ENCODE measurements at regions not wholly inside any gene's neighbourhood (a gene's known extent, or its start where the extent isn't known, plus 50 kb on each side); places are given as distances from the start of the nearest gene placed in this dataset.
"Not testable (repeated sequence)": the region's sequence is repeated elsewhere in the genome, so short reads cannot be mapped to it uniquely, and the experiment has no call there.

DNA sequence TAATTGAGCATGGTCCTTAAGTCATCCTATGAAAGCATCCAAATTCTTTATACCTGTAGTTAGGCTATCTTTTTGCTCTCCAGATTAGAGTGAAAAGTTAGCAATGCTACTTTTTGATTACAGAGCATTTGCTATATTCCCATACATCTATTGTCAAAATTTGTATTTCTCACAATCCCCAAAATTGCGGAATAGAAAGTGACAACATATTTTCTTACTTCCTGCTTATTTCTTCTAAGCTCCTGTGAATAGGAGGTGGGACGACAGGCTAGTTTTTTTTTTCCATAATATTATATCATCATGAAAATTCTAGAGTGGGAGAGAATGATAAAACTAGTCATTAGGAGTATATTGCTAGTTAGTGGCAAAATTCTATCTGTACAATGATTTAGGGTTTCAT, 264.0 kb upstream of the DPYD start:
- no peak for DNase-seq

DNA sequence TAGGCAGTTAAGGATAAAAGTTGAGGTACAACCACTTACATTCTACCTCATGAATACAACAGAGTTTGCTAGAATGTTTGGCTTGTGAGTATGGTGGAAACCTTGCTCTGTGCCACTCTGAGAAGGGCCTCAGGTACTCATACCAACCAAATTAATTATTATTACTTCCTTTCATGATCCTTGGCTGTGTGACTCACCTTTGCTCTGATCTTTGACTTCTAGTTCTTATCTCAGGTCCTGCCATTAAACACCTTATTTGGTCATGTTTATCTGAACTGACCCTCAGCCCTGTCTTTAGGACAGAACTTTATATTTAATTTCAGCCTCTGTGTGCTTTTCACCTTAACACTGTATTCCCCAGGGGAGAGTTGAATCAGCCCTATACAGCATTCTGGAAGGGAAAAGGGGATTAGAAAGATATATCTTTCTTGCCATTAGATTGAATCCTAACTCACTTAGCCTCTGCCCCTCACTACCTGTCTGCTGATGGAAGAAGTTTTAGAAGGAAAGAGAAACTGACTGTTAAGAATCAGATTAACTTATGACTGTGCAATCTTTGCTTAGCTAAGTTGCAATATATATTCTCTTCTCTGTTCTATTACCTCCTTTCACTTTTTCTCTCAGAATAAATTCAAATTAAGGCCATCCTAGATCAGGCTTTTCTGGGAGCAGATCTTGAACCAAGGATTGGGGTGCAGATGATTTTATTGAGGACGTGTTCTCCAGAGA, 260.4 kb upstream of the DPYD start:
- no peak for DNase-seq

DNA sequence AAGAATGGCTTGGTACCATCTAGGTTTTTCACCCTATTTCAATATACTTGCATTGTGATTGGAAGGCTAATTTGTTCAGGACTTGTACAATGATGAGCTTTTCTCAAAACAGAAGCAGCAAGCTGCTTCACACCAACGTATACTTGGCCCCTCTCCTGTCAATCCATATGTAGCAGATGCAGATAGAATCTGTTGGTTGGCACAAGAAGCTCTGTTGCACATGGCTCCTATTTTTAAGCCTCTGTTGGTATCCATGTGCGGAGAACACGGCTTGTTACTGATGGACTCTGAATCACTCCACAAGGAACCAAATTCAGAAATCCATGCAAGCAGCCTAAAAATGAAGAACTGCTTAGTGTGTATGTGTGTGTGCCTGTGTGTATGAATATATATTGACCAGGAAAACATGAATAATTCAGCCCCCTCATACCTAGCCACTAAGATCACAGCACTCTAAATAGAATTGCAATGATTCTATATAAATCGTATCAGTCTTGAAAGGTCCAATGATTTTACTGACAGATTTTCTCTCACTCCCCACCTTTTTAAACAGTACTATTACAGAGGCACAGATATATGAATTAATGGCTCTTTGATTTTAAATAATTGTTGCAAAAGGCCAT, 258.4 kb upstream of the DPYD start:
- no peak for DNase-seq

DNA sequence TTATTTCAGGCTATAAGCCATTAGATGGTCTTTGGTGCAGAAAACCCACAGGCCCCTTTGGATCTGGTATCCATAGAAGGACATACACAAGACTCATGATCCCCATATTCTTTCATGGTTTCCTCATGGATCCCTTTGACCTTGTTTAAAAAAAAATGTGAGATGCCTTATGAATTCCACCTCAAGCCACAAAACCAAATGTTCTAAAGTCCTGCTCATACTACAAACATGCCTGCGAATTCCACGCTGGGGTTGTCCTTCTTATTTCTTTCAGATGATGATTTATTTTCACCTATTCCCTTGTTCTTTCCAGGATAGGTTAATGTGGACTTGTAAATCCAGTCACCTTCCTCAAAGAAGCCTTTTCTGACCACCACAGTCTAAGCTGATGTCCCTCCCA, 256.9 kb upstream of the DPYD start:
- DNase-seq = no peak

DNA sequence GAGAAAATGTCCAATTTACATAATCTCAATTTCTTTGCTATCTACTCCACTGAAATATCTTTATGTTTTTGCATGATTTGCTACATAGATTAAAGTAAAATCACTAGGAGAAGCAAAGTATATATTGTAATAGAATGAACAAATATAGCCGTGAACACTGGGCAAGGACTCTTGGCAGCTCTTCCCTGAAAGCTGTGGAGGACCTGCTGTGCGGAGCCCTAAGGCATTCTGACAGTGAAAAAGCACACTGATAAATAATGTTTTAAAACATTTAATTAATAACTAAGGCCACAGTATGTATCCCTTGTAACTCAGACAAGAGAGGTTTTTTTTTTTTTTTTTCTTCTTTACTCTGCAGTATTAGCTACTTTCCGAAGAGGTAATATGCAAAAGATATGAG, 256.1 kb upstream of the DPYD start:
- DNase-seq = no peak

DNA sequence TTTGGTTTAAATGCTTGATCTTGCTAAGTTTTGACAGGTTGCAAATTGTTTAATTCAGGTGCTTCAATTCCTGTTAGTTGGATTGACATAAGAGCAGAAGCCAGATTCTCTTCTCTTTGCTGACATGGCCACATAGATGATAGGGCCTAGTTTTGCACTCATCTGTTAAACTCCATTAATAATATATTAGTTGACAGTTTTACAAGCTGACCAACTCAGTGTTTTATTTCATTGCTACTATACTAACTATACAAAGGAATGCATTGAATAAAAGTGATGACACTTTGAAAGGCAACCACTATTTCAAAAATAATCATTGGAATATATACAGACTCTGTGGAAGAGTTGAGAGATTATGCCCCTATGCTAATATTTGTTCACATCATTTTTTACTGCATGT, 255.6 kb upstream of the DPYD start:
- no peak for DNase-seq

DNA sequence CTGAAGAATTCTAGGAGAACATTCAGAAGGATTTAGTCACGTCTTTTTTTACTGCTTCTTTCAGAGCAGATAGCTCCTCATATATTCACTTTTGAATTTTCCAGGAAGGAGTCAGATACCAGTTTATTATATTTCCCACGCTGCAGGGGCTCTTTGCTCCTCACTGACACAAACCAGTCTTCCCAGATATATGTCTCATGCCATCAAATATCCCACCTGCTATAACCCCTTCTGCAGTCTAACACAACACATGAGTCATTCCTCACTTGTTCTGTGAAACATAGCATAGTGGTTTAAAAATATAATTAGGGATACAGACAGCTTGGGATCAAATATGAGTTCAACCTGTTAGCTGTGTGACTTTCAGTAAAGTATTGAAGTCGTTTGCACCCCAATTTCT, 251.7 kb upstream of the DPYD start:
- no peak for DNase-seq

DNA sequence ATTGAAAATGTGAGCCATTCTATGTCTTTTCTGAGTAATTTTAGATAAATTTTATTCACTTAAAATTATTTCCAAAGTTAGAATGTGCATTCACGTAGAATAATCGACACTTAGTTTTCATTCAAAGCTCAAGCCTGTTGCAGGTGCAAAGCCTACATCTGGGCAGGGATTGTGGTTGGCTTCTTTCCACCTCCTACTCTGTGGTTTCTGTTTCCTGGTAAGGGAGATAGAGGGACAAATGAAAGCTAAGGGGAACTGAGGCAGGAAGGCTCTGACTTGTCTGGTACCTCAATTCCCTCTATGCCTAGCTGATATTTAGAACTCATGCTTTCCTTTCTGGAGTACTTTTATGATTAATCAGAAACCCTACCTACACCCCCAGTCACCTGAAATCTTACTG, 251.2 kb upstream of the DPYD start:
- no peak for DNase-seq

DNA sequence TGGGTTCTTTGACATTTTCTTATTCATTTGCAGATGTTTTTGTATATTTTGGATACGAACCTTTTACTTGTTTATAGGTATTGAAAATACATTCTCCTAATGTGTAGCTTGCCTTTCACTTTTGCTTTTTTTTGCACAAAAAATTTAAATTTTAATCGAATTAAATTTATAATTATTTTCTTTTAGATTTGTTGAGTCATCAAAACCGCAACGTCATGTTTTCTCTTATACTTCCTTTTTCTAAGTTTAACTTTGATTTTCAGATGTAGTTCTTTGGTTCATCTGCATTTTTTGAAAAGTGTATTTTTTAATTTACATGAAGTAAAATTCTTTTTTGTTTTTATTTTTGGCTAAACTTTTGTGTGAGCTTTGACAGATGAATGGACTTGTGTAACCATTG, 243.7 kb upstream of the DPYD start:
- no peak for DNase-seq

DNA sequence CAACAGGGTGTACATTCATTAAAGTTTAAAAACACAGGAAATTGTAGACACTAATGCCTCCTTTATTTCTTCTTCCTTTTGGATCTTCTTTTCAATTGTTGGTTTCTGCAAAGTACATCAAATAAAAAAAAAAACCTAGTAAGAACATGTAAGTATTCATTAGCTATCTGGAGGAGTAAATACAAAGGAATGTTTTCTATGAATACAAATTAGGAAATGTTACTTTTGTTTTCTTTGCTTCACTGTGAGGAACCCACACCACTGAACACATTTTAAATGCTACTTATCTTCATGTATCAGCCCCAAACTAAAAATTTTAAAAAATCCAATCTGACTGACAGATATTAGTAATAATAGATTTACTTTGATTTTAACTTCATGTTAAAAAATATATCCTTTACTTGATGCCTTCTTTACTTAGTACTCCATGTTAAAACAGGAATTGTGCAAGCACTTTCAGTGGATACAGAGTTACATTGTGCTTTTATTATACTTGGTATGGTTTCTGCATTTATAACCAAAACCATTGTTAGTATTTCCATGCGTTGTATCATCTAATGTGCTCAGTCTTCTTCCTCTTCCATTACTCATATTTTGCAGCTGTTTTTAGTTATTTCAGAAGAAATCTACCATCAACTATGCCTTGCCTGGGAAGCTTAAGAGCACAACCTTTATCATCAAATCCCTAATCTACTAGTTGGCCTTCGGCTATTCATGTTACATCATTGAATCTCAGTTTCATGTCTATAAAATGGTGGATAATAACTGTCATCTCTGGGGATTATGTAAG, 236.9 kb upstream of the DPYD start:
- no peak for DNase-seq

DNA sequence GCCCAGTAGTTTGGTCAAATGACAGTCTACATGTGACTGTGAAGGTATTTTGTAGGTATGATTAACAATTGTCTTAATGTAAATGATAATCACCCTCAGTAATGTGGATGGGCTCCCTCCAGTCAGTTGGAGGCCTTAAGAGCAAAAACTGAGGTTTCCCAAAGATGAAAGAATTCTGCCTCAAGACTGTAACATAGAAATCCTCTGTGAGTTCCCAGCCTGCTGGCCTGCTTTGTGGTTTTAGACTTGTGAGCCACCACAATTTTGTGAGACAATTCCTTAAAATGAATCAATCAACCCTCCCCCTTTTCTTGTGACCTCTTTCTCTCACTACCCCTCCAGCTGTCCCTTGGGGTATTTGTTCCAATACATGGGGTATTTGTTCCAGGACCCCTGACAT, 226.4 kb upstream of the DPYD start:
- no peak for DNase-seq

DNA sequence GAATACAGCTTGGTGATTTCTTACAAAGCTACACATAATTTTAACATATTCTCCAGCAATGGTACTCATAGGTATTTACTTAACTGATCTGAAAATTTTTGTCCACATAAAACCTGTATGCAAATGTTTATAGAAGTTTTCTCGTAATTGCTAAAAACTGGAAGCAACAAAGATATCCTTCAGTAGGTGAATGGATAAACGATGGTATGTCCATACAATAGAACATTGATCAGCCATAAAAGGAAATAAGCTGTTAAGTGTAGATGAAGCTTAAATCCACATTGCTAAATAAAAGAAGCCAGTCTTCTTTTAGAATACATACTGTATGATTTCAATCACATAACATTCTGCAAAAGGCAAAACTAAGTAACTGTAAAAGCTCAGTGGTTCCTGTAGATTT, 224.8 kb upstream of the DPYD start:
- DNase-seq = no peak

DNA sequence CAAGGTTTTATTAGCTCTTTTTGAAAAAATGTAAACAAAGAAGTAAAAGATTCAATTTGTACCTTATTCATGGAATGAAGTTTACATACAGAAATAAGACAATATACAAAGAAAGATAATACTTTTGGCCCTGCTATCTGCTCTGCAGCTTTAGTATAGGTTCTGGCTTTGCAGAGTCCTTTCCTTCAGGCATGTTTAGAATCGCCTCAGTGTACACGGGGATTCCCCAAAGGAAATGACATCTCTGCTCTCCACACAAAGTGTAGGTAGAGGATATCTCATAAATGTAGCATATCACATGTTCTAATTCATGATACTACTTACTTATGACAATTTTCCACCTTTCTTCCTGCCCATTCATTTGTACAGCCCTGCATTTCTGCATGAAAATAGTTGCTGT, 222.6 kb upstream of the DPYD start:
- no peak for DNase-seq

DNA sequence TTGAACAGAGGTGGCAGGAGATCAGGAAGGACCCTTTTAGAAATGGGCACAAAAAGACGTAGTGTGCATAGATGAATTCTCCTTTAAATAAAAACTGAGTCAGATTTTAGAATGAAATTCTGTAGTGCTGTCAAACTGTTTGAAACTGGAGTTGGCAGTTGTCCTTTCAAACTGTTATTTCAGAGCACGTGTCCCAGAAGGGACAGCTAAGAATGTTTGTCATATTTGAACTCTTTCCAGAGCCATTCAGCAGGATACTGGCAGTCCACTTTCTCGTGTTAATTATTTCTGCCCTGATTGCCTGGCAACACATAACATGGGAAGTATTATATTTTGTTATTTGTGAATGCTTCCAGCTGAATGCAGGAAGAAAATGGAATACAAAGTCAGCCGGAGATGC, 212.3 kb upstream of the DPYD start:
- no peak for DNase-seq

DNA sequence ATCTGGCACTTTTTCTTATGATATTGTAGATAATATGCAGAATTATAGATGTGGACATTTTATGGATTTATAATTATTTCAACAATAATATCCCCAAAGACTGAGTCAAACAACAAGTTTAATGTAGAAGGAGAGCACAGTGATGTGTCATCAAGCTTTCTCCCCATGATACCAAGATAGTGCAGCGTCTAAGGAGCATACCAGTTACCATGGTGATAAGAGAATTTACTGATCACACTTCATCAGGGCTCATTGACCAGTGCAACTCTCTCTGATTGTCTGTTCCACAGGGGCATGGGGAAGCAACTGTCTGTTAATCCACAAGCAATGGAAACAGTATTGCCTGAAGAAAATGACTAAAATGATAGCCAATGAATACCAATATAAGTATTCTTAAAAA, 209.6 kb upstream of the DPYD start:
- no peak for DNase-seq

DNA sequence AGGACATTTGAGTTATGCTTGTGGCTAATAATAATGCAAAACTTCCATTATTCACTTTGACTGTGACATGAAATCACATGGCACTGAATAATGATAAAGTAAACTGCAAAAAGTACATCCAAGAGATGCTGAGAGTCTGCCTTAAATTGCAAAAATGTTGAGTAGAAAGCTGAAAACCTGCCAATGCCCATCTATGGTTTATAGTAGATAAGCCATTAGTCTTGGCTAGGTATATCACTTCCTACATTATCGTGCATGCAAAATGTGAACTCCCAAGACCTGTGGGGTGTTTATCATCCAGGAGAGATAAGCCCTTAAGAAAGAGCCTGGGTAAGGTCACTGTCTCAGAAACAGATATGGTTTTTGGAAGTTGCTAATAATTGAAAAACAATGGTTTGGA, 208.7 kb upstream of the DPYD start:
- no peak for DNase-seq

DNA sequence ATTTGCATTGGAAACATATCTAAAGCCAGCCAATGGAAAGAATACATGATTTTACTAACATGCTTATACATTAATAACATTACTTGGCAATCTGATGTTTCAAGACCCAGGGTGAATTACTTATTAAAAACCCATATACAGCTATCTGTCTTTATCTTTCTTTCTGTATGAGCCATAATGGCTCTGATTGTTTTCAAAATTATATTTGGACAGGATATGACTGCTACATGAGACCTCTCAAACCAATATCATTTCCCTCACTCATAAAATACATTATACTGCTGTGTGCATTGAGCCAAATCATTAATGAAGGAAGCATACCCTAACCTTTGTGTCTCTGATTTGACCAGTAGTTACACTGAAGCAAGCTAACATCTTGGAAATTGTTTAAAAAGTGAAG, 205.9 kb upstream of the DPYD start:
- DNase-seq = no peak

DNA sequence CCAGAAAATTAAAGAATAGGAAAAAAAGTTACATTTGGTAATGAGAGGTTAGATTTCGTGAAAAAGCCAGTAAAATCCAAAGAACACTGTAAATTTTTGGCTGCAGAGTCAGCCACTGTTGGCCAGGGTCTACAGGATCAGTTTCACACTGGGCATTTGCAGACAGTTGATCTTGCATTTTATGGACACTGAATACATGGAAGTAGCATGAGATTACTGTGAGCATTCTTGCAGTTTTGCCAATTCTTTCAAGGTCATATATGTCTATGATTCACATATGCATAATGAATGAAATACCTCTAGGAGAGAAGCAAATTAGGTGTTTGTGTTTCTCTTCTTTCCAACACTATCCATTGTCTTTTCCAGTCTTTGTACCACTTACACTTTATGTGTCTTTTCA, 200.8 kb upstream of the DPYD start:
- no peak for DNase-seq

DNA sequence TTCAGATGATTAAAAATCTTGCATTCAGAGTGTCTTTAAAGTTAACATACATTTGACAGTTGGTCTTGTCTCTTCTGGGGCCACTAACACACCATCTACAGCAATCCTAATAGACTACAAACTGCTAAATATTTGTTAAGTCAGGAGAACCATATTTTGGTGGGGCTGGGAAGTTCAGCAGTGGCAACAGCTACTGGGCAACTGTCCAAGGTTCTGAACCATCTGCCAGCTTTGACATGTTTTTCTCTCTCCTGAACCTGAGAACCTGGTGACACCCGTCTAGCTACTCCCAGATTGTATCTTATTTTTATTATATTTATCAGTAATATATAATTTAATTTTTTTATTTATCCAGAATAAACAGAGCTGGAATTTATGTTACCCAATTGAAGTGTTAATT, 199.0 kb upstream of the DPYD start:
- no peak for DNase-seq

DNA sequence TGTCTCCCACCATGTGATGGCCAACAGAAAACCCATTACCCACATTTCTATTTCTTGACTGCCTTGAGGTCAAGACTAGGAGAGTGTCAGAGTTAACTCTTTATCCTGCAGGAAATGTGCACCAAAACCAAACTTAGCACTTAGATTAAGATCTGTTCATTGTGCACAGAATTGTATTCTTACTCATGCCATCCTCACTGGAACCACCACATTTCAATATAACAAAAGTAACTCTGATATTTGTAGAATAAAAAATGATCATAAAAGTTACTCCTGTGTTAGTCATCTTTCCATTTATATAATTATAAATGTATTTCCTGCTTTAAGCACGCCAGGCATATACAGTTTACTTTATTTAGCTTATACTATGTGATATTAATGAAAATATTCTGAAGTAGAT, 193.0 kb upstream of the DPYD start:
- DNase-seq = no peak

DNA sequence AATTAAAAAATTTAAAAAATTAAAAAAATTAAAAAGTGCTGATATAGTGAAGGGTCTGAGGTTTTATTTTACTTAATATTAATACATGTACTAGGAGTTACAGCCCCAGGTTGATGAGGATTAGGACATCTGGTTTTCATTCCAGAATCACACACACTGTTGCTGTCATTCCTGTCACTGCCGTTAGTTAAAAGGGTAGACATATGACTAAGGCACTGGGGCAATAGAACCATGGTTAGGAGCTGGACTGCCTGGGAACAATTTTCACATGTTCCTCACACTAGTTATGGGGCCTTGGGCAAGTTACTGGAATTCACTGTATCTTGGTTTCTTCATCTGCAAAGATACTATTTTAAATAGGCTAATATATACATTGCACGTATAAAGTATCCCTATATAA, 191.8 kb upstream of the DPYD start:
- DNase-seq = no peak

DNA sequence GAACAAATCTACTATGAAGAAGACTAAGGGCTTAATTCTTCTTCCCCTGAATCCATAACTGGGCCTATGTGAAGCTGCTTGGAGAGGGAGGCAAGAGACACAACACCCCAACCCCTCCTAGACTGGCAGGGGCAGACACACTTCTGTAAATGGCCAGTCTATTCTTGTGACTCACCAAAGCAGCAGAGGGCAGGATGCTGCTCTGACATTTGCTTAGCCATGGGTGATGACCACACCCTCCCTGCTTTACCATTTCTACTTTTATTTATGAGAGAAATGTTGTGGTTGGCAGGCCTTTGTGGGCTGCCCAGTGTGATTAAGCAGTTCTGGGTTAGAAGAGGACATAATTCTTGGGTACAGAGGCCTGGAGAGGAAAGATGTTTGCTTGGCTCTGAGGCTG, 189.8 kb upstream of the DPYD start:
- DNase-seq = no peak

DNA sequence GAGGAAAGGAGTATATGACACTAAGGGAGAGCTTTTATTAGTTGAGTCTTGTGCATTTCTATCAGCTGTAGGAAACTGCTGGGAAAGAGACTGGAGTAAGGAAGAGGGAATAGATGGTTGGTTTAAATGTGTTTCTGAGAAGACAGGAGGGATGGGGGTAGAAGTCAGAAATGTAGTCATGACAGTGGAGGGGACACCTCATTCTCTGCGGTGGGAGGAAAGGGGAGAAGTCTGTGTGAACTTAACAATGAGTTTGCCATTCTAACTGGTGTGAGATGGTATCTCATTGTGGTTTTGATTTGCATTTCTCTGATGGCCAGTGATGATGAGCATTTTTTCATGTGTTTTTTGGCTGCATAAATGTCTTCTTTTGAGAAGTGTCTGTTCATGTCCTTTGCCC, 187.5 kb upstream of the DPYD start:
- not testable (repeated sequence) for DNase-seq

DNA sequence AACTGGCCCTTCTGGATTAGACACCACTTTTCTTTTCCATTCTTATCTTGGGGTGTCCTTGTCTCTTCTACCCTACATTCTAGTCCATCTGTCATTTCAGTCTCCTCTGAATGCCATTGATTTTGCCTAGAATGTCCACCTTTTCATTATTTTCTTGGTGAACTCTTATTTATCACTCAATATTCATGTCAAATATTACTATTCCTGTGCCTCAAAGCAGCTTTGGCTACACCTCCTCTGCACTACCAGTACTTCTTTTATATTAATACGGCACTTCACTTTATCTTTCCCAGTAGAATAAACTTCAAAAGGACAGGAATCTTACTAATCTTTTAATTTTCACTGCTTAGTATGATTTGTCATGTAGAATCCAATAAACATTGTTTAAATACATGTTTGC, 186.4 kb upstream of the DPYD start:
- DNase-seq = no peak

DNA sequence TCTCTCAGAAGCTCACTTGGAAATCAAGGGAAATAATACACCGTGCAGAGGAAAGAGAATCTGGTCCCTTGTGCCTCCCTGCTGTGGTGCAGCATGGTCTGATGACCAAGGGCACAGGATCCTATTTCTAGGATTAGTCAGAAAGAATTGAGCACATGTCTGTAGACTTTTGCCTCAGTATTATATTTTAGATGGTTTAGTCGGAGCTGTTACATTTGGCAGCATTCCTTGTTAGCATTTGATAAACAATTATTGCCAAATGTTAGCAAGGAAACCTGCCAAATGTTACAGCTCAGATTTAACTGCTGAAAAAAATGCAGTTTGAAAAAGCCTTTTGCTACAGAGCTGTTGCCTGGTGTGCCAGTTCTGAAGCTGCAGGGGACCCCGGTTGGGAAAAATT, 183.5 kb upstream of the DPYD start:
- no peak for DNase-seq

All from stimulated activated naive CD4-positive, alpha-beta T cell treated with Interleukin-2 at 50 U/mL for 16 hours (primary cell).